GM12873 (cell line): ENCODE measurements at regions not wholly inside any gene's neighbourhood (a gene's known extent, or its start where the extent isn't known, plus 50 kb on each side); places are given as distances from the start of the nearest gene placed in this dataset.

Source experiments
- TF ChIP-seq, protein P1 (sequence below): IDR thresholded peaks from 2 replicates; pipeline ENCODE4 v1.5.1; 2012; ENCODE audit warnings: low read depth, mild to moderate bottlenecking, moderate library complexity, low read length, control low read depth; ENCODE audit not compliant: insufficient read depth; ENCODE audit errors: missing control alignments

GRCh38 chr4:11489453-11490083 lies 60.9 kb upstream of the HS3ST1 start:
- TF ChIP-seq, protein P1, sequence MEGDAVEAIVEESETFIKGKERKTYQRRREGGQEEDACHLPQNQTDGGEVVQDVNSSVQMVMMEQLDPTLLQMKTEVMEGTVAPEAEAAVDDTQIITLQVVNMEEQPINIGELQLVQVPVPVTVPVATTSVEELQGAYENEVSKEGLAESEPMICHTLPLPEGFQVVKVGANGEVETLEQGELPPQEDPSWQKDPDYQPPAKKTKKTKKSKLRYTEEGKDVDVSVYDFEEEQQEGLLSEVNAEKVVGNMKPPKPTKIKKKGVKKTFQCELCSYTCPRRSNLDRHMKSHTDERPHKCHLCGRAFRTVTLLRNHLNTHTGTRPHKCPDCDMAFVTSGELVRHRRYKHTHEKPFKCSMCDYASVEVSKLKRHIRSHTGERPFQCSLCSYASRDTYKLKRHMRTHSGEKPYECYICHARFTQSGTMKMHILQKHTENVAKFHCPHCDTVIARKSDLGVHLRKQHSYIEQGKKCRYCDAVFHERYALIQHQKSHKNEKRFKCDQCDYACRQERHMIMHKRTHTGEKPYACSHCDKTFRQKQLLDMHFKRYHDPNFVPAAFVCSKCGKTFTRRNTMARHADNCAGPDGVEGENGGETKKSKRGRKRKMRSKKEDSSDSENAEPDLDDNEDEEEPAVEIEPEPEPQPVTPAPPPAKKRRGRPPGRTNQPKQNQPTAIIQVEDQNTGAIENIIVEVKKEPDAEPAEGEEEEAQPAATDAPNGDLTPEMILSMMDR = no peak

DNA sequence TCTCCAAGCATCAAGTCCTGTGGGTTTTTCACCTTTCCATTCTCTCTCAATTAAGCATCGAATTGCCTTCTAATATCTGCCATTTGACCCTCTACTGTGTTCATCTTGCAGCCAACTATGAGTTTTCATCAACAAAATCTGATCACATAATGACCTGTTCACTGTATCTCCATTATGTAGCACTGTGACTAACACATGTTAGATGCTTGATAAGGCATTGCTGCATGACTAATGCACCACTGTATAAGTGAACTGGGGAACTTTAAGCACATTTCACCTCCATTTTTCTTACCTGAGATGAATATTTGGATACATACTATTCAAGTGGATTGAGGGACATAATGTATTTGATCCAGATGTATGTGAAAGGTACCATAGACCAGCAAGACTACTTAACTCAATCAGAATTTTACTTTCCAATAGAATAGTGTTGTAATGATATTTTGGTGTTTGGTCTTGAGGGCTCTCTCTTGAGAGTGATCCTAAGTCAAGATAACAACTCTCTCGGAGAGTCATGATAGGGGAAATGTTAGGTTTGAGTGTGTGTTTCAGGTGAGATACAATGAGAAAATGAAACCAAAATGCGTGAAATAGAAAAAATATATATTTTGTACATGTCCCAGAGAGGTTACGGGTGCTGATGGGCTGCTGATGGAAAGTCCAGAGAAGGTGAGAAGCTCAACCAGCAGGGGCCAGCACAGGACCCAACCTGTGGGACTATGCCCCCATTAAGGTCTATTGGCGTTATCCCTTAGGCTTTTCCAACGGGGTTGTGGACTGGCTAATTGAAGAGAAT lies 60.2 kb upstream of the HS3ST1 start:
- TF ChIP-seq, protein P1 = no peak

DNA sequence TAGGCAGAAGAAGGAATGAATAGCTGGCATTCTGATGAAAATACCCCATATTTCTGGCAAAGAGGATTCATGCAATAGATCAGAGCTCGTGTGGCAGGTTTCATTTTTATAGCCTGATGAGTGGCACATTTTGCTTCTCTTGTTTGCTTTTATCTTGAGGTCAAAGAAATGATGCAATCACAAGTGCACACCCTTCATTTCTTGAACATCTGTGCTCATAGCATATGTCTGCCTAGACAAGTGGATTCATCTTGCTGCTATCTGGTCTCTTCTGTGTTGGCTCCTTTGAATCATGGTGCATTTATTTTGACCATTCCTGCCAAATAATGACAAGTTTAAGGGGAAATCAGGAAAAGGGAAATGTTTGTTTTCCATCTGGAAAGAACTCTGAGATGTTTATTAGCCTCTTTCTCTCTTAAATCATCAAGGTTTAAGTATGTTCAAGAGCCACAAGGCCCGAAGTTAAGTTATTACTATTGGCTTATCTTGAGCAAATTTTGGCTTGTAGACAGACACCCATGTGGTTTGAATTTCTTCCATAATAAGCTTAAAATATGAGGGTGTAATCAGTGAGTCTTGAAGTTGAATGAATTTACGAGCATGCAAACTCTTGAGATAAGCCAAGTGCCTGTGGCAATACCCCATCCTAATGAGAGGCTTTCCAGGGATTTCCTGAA lies 59.3 kb upstream of the HS3ST1 start:
- TF ChIP-seq, protein P1 = no peak

- TF ChIP-seq, protein P1 = no peak
Measured at GRCh38 chr4:11487139-11487538, 58.4 kb upstream of the HS3ST1 start.

DNA sequence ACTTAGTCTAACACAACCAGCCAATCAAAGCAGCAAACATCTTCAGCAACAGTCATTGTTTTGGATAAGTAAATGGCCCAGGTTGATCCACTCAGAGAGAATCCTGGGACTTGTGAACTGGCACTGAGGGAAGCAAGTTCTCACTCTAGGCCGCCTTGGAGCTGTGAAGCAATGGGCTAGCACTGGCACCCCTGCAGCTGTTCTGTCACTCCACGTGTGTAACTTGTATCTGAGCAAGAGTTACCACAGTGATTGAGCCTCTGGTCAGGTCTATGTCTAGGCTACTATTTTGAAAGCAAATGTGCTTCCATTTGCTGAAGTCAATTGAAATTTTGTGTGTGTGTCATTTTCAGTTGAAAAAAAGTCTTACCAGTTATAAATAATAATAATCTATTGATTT lies 57.2 kb upstream of the HS3ST1 start:
- TF ChIP-seq, protein P1 = no peak

DNA sequence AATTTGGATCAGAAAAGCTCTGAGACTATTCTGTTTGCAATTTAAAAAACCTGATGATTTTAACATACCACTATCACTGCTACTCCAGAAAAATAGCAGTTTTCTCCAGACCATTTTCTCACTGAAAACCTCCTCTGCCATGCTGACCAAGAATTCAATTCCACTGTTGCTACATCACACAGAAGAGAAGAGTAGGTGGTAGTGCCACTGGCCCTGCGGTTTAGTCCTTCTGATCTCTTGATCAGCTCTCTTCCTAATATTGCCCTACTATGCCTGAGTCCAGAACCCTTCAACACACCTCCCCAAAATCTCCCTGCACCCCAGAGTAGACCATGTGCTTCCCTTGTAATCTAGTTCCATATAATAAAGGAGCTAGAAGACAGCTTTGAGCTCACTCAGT lies 55.8 kb upstream of the HS3ST1 start:
- TF ChIP-seq, protein P1 = no peak

DNA sequence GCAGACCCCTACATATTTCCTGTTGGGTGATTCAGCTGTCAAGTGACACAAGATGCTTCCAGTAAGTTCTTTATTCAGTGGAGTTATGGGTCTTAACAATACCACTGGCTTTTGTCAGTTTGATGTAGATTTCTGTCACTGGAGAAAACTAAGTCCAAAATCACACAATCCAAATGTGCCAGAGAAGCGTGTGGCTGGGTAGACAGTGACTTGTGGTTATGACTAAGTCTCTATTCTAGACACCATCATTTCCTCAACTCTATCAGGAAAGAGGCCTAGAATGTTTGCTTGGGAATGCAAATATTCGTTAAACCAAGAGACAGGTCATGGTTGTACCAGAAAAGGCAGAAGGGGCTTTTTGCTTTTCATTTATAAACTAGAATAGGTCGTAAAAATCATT lies 54.4 kb upstream of the HS3ST1 start:
- TF ChIP-seq, protein P1 = no peak
